Retina (tissue), 1 donor: ENCODE measurements at regions not wholly inside any gene's neighbourhood (a gene's known extent, or its start where the extent isn't known, plus 50 kb on each side); places are given as distances from the start of the nearest gene placed in this dataset.

Experiments used
- DNase-seq: peaks from one replicate; pipeline ENCODE4 v3.0.0-alpha.2; 2016

DNA sequence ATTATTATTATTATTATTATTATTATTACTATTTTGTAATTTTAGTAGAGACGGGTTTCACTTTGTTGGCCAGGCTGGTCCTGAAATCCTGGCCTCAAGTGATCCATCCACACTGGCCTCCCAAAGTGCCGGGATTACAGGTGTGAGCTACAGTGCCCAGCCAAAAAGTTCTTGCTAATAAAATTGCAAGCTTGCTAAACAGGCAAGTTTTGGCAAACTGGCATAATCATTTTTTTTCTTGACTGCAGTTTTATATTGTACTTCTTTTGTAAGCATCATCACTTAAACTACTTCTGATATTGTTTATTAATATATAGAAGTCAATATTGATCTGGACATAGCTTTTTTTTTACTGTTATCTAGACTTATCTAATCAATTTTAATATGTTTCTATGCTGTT is 536.4 kb downstream of the LRFN5 start:
- no peak for DNase-seq

DNA sequence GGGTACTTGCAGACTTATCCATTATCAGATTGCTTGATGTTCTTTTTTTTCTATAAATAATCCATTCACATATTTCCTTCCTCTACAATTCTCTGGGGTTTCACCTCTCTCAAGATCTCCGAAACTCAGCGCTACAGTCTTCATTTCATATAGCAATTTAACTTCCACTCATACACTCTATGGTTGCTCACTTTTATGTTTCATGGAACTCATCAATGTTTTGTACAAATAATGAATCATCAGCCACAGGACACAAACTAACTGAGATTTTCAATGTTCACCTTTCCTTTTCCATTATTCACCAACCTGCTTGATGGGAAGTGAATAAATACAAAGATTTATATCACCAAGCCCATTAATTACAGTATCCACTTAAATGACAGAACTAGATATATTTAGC is 534.7 kb downstream of the LRFN5 start:
- no peak for DNase-seq

DNA sequence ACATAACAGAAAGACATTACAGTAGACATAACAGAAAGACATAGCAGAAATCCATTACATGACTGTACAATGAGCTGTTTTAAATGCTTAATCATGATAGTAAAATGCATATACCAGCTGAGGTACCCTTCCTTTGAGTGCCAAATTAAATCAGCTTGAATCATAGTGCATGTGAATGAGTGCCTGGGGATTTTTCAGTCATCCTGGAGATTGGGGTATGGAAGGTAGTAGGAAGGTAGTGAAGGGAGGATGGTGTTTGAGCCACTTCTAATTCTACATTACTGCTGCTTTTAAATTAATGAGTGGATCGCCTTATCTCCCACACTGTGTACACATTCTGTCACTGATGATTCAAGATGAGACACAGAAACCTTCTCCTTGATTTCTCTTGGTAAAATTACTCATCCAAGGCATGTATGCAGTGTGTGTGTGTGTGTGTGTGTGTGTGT is 534.2 kb downstream of the LRFN5 start:
- no peak for DNase-seq

DNA sequence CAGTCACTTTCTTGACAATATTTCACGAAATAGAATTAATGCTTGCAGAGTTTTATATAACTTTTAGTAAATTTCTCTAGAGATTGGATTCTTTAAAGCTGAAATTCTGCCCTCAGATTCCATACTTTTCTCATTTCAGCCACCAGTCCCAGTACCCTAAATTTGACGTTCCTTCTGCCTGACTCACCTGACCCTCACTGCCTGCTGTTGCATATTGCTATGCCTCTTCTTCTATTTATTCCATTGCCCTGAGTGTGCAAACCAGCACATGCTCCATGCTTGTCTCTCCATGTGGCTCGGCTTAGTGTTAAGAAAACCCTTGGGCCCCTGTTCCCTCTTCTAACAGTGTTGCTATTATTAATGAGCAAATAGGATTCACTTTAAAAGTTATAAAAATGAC is 533.3 kb downstream of the LRFN5 start:
- DNase-seq = no peak

DNA sequence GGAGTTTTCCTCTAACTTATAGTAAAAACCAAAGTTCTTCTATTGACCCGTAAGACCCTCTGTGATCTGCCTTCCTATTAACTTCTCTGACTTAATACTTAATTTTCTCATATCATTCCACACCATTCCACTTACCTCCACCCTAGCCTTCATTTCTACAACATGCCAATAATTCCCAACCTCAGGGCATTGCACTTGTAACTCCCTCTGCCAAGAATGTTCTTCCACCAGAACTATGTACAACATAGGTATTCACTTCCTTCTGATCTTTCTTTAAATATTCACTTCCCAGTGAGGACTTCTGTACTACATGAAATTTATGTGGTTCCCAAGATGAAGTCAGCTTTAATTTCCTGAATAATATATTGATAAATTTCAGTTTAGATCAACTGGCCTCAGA is 531.7 kb downstream of the LRFN5 start:
- no peak for DNase-seq

DNA sequence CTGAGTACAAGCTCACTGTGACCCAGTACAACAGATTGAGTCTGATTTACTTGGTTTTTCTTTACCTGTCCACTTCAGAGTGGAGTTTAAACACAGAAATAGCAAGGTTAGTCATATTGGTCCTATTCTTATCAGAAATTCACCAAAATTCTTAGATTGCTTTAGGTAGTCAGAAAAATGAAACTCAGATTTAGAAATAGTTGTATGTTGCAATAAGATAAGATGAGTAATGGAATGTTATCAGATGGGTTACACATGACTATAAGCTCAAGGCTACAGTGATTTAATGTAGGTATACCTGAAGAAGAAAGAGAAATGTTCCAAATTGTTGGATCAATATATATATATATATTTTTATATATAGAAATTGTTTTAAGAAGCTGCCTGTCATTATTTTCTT is 524.1 kb downstream of the LRFN5 start:
- no peak for DNase-seq

DNA sequence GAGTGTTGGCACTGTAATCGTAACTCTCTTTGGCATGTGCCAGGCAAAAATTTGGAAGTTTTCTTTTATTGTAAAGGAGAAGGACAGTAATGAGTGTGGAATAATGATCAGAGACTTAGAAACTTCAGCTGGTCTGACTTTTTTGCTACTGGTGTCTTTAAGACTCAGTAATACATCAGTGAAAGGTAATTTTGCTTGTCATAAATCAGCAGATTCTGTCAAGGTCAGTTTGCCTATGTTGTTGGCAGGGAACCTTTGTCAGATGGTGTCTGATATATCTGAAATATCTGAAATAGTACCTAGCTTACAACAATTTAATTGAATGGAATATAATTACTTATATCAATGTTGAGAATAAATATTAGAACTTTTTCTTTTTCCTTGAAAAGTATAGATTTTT is 516.9 kb downstream of the LRFN5 start:
- DNase-seq = no peak

DNA sequence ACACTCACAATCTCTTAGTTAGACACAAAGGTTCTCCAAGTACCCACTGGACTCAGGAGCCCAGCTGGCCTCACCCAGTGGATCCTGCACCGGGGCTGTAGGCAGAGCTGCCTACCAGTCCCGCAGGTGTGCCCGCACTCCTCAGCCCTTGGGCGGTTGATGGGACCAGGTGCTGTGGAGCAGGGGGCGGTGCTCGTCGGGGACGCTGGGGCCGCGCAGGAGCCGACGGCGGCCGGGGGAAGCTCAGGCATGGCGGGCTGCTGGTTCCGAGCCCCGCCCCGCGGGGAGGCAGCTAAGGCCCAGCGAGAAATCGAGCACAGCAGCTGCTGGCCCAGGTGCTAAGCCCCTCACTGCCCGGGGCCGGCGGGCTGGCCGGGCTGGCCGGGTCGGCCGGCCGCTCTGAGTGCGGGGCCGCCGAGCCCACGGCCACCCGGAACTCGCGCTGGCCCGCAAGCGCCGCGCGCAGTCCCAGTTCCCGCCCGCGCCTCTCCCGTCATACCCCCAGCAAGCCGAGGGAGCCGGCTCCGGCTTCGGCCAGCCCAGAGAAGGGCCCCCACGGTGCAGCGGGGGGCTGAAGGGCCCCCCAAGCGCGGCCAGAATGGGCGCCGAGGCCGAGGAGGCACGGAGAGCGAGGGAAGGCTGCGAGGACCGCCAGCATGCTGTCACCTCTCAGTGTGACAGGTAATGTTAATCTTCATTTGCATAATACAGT is 506.8 kb downstream of the LRFN5 start:
- no peak for DNase-seq

DNA sequence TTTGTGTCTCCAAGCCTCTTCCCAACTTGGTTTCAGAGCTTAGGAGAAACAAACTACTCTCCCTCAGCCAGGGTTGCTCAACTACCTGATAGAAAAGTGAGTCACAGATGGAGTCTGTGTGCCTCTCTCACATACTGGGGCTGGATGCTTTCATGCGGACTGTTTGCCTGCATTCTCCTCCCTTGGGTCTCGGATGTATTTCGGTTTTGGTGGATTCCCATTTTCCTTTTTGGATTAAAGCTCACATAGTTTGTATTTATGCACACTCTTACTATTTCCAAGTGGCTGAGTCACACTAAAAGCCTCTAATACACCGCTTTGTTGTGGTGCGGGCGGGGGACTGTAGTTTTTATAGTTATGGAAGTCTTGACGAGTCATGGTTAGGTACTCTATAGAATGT is 505.4 kb downstream of the LRFN5 start:
- DNase-seq = no peak

DNA sequence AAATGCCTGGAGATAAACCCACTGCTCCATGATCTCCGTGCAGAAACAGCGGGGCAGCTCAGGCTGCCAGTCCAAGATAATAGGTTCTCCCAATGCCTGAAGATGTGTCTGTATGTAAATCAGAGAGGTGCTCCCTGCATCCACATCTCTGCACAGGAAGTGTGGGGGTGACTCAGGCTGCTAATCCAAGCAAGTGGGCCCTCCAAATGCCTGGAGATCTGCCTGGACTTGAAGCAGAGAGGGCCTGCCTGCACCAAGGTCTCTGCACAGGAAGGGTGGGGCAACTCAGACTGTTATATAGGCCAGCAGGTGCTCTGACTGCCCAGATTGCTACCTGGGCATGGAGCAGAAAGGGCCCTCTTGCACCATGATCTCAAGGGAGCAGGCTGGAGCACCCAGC is 504.7 kb downstream of the LRFN5 start:
- DNase-seq = no peak

DNA sequence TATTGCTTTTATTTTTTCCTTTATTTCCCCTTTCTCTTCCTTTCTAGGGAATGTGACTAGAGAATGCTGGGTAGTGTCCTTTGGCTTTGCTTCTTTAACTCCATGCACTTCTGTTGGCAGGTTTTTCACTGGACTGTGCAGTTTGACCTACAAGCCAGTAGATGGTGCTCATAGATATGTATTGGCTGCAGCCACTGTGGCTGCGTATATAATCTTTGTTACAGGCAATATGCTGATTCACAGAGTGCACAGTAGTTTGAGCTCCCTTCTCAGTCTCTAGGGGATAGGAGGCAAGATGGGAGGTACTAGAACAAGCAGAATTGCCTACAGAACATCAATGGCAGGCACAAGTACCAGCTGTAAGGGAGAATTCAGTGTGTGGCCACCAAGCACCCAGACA is 503.5 kb downstream of the LRFN5 start:
- no peak for DNase-seq

DNA sequence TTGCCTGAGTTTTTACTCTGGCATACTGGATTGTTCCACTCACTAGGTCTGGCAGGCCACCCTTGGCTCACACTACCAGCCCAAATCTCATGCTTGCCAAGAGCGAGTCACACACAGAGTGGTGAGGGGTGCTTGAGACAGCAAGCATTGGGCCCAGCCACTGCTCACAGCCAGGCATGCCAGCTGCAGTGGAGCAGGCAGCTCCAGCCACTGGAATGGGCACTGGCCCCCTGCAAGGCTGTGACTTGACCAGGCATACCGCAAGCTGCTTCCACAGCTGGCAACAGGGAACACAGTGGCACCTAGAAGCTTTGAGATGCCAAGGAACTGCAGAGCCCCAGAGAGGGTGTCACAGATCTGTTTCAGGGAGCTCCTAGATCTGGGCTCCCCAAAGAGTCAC is 488.5 kb downstream of the LRFN5 start:
- DNase-seq = no peak

DNA sequence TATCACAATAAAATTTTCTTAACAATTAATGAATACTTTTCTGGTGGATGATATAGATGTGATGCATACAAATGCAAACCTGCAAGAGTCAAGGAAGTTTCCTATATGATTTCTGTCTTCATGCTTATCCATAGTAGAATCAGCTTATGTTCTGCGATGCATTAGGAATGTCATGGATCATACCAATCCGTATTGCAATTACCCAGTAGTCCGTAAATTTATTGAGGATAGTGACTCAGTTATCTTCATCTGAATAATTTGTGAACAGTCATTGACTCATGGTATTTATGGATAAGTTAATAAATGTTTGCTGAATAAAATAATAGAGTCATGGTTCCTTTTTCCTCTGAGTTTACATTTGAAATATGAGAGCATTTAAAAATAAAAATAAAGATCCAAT is 483.4 kb downstream of the LRFN5 start:
- no peak for DNase-seq

DNA sequence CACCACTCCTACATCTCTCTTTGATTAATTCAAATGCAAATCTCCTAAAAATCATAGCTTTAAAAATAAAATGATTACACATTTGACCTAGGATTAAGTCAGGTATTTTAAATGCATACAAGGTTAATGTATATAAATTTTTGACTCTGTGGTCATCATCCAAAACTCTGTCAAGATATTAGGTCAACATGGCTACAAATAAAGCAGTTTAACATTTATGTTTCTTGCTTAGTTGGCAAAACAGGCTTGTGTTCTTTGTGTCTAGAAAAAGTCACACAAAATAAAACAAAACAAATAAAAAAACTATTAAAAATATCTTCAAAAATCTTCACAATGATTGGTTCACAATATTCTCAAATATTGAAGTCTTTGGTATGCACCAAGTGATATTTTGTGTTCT is 473.2 kb downstream of the LRFN5 start:
- DNase-seq = no peak

DNA sequence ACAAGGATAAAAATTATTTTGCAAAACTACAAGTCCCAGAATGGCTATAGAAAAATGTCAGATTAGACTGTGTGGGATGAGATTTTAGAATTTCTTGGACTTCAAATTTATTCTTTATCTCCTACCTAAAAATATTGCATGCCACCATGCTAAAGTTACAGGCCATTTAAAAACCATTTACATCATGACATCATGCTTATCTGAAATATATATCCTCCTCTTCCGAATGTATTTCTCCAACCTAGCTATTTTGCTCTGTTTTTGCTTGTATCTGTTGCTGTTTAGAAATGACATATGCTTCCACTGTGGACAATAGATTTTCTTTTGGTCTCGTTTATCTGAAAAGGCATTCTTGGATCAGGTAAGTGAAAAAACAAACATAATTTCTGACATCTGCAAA is 471.7 kb downstream of the LRFN5 start:
- DNase-seq = no peak

DNA sequence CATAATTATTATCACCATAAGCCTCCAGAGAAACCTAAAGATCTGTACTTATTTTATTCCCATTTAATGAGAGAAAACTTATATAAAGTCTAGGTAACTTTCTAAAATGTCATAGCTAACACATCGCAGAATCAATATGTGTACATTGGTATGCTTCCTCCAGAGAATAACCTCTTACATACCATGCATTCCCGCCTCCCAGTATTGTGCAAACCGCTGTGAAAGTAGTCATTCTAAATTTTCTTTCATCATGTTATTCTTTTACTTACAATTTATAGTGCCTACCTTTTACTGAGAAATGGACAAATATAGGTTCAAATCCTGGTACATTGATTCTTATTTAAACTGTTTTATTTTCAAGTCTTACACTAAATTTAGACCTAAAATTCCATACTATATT is 463.4 kb downstream of the LRFN5 start:
- no peak for DNase-seq

DNA sequence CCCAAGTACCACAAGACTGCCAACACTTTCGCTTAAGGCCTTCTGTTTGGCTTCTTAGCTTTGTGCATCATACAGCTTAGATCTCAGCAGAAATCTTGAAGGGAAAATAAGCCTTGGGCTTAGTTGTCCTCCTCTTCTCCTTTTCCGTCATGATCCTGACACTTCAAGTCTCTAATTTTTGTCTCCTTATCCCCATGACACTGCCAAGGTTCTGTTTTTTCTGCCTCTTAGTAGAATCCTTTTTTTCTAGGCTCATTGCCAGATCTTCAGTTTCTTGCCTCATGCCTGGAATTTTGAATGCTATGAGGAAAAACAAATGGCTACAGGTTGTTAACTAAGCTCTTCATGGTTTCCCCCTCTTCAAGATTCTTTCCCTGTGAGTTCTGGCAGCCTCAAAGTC is 450.4 kb downstream of the LRFN5 start:
- DNase-seq = no peak

DNA sequence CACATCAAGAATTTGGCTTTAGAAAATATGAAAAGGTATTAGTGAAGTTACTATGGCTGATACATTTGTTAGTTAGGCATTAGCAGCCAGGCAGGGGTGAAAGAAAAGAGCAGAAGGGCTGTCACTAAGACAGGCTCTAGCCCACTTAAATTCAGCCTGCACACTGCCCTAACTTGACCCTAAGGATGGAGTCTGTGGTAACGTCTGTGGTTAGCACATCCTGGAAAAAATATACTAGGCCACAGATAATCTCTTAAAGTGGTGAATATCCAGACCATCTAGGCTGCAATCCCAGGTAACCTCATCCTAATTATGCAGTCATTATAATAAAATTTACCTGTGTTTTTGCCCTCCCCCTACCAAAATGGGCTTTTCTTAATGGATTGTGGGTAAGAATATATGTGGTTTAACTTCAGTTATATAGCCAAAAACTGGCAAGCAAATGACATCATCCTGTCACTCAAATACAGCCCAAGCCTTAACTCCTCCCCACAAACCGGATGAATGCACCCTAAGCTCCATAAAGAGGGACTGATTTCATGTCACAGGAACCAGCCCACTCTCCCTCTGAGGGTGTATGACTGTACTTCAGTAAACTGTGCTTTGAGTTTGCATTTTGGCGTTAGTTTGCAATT is 440.9 kb downstream of the LRFN5 start:
- DNase-seq = no peak

DNA sequence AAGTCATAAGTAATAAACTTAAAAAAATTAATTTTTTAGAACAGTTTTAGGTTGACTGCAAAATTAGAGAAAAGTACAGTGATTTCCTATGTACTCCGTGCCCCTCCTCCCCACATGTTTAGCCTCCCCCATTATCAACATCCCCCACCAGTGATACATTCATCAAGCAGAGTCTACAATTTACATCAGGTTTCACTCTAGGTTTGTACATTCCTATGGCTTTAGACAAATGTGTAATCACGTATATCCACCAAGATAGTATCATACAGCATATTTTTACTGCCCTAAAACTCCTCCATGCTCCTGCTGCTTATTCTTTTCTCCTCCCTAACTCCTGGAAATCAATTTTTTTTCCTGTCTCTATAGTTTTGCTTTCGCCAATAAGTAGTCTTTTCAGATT is 438.7 kb downstream of the LRFN5 start:
- no peak for DNase-seq

DNA sequence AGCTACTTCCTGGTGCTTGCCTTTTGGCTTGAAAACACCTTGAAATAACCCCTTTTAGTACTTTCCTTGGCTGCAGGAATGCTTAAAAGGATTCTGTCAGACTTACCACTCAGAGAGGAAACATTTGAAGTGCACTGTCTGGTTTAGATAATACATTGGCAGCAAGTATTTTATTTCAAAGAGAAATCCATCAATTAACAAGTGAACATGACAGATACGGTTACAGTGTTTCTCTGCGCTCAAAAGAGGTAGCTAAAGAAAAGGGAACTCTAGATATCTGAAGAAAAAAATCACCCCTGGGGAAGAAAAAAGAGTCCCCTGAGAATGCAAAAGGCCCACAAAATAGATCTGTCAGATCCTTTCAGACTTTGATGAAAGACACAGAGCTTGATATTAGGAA is 421.9 kb downstream of the LRFN5 start:
- no peak for DNase-seq

DNA sequence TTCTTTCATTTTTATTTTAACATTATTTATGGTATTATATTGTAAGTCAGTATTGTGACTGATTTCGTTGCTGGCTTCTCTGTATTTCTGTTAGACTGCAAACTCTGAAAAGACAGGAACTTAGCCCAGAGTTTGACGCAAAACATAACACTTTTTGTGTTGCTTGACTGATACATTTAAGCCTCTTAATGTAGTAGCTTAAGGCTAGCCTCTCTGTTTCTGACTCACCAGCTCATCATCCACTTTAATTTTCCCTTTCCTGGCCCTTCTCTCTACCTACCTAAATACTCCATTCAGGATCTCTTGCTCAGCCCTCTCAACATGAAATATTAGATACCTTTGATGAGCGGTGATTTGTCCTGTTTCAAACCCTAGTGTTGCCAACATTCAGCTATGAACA is 420.6 kb downstream of the LRFN5 start:
- DNase-seq = no peak

DNA sequence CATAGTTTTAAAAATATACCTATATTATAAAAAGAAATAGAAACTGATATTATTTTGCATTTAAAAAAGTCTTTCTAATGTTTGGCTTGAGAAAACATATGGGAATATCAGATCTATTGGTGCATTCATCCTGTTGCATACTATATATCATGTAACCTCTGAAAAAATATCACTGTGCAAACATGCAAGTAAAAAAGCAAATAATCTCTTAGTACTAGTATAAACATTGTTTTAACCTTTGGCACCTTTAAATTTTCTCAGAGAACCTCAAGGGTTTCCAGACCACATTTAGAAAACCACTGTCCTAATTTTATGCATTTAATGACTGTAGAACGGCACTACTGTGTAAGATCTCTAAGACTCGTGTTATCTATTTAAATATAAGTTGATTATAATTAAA is 416.8 kb downstream of the LRFN5 start:
- DNase-seq = no peak

DNA sequence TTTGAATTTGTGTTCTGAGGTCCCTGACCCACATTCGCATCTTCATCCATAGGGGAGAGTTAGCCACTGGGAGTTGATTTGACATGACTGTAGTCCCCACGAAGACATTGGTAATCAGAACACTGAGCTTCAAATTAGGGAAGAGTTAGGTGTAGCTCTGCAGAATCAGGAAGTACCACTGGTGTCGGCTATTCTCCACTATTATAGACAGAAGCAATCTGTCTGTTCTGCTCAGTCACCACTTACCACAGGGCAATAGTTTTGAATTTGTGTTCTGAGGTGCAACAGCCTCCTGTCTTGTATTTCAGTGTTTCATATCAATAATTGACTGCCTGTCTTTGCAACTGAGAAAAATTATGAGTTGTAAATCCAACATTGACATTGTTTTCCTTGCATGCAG is 407.6 kb downstream of the LRFN5 start:
- DNase-seq = no peak

DNA sequence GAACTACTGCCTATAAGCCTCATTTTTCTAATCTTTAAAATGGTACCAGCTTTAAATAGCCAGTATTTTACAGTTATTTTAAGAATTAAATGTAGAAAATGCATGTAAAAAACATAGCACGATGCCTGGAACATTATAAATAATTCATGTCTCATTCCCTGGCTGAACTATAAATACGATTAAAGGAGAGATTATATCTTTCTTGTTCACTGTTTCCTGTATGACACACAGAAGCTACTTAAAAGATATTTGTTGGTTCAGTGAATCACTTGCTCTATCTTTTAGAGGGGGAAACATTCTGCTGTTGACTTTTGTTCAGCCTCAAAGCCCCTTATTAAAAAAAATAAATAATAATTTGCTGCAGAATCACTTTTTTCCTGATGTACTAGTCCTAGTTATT is 406.9 kb downstream of the LRFN5 start:
- DNase-seq = no peak

DNA sequence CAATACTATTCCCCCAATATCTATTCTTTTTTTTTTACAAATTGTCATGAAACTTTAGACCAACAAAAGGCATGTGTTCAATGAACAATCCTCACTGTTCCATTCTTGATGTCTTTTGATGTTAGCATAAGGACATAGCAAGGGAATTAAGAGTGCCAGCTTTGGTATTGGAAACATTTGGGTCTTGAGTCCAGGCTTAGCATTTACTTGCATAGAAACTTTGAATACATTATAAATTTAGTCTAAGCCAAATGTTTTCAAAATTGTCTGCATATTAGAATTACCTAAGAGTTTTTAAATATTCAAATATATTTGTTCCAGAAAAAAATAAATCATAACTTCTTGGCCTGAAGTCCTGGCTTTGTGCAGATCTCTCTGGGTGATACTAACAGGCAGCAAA is 406.5 kb downstream of the LRFN5 start:
- no peak for DNase-seq
